K562 (cell line): ENCODE measurements at regions not wholly inside any gene's neighbourhood (a gene's known extent, or its start where the extent isn't known, plus 50 kb on each side); places are given as distances from the start of the nearest gene placed in this dataset.

Source experiments
- ATAC-seq: fragments of 200-7000 bp; cut with Tn5 transposase; 3 replicates; pipeline ENCODE4 v1.9.1; 2020; ENCODE audit warnings: moderate library complexity
- BruUV-seq: library from RNA; stranded (reverse); fragments of 400-500 nt; replicated peaks from 2 replicates; lab custom pipeline; 2021; lab: Mats Ljungman, UMichigan
- CTCF ChIA-PET: fragments of 300-600 bp; formaldehyde crosslinking; extraction: SDS; loops from one replicate; lab custom pipeline; 2021; ENCODE audit warnings: low intra/inter-chr PET ratio; lab: Yijun Ruan, JAX
- POLR2A ChIA-PET: fragments of 300-600, 350-650 bp; sonication (Branson Sonifier 250); formaldehyde crosslinking; extraction: SDS; loops from one replicate; lab custom pipeline; 2021; ENCODE audit warnings: antibody characterized with exemption, inconsistent platforms; lab: Yijun Ruan, JAX
- DNase-seq, 4 experiments: peaks; one replicate each; pipeline versions ENCODE4 v3.0.0 to v3.0.0-alpha.2; 2011 to 2018; ENCODE audit warnings: low spot score in 3 of 4, mixed read lengths in 3 of 4; ENCODE audit errors: extremely low read depth in 1 of 4
- FAIRE-seq: peaks from 2 replicates; lab custom pipeline; 2011; peaks lifted over from hg19 to GRCh38; lab: Jason Lieb, UNC
- H2AFZ ChIP-seq: 2 replicates; pipeline ENCODE4 v1.6.0; 2011; ENCODE audit warnings: low read depth, low read length, control low read depth, inconsistent platforms
- H3K27ac ChIP-seq: fragments of 200-600 bp; 3 replicates; pipeline ENCODE4 v1.8.0; 2011; ENCODE audit warnings: low read depth, mild to moderate bottlenecking, control low read depth, inconsistent platforms, low read length, moderate library complexity, mixed read lengths; ENCODE audit errors: extremely low read depth
- H3K27me3 ChIP-seq, 2 experiments: fragments of 300-600 bp in 1 of 2; 2 replicates in 1 of 2; 3 replicates in 1 of 2; pipeline versions ENCODE4 v1.6.0 to v1.8.0; 2011; ENCODE audit warnings: inconsistent platforms in 2 of 2, low read length in 2 of 2, mild to moderate bottlenecking in 1 of 2, mixed read lengths in 1 of 2, moderate library complexity in 1 of 2; ENCODE audit not compliant: control insufficient read depth in 2 of 2, insufficient read depth in 2 of 2
- H3K36me3 ChIP-seq: fragments of 300-600 bp; 3 replicates; pipeline ENCODE4 v1.8.0; 2011; ENCODE audit warnings: mild to moderate bottlenecking, low read length, inconsistent platforms; ENCODE audit not compliant: control insufficient read depth, insufficient read depth
- H3K4me1 ChIP-seq, 2 experiments: fragments of 200-600 bp in 1 of 2; replicated peaks in 1 of 2; 2 replicates in 1 of 2; 3 replicates in 1 of 2; pipeline versions ENCODE4 v1.5.1 to v1.8.0; 2011; ENCODE audit warnings: inconsistent platforms in 2 of 2, low read length in 2 of 2, mild to moderate bottlenecking in 1 of 2, mixed read lengths in 1 of 2, moderate library complexity in 1 of 2; ENCODE audit not compliant: control insufficient read depth in 2 of 2, insufficient read depth in 2 of 2
- H3K4me2 ChIP-seq: 2 replicates; pipeline ENCODE4 v1.6.1; 2011; ENCODE audit warnings: low read length, control low read depth, inconsistent platforms, mixed read lengths; ENCODE audit not compliant: insufficient read depth
- H3K4me3 ChIP-seq: fragments of 200-600 bp; sonication (generic), shearing (Covaris generic); 2 replicates; pipeline ENCODE4 v1.5.1; 2016; ENCODE audit warnings: control low read depth, inconsistent platforms
- H3K79me2 ChIP-seq: fragments of 200-600 bp; 3 replicates; pipeline ENCODE4 v1.8.0; 2011; ENCODE audit warnings: low read length, inconsistent platforms; ENCODE audit not compliant: control insufficient read depth, insufficient read depth
- H3K9ac ChIP-seq, 2 experiments: 2 replicates each; pipeline versions ENCODE4 v1.6.0 to v1.6.1; 2011; ENCODE audit warnings: low read depth in 2 of 2, low read length in 2 of 2, control low read depth in 1 of 2, inconsistent platforms in 1 of 2, mild to moderate bottlenecking in 1 of 2, mixed read lengths in 1 of 2; ENCODE audit not compliant: insufficient read depth in 1 of 2
- H3K9me1 ChIP-seq: one replicate; pipeline ENCODE4 v1.6.0; 2011; ENCODE audit warnings: inconsistent platforms, mild to moderate bottlenecking, low read length, moderate library complexity; ENCODE audit not compliant: control insufficient read depth, insufficient read depth
- H3K9me3 ChIP-seq: replicated peaks from 2 replicates; pipeline ENCODE4 v1.5.1; 2011; ENCODE audit warnings: low read depth, low read length, inconsistent platforms; ENCODE audit not compliant: control insufficient read depth, insufficient read depth
- H4K20me1 ChIP-seq: replicated peaks from 2 replicates; pipeline ENCODE4 v1.6.1; 2011; ENCODE audit warnings: low read length, inconsistent platforms, mixed read lengths; ENCODE audit not compliant: control insufficient read depth, insufficient read depth
- CEBPG ChIP-seq, 3 experiments: fragments of 200-800 bp in 1 of 3; sonication (Bioruptor generic) in 1 of 3; sonication (generic) in 1 of 3; formaldehyde crosslinking in 1 of 3; IDR thresholded peaks in 2 of 3; conservative IDR thresholded peaks in 1 of 3; 2 replicates each; pipeline versions ENCODE4 v1.6.1 to v1.8.0; 2016 to 2022; ENCODE audit warnings: missing compliant biosample characterization in 2 of 3, missing genetic modification characterization in 2 of 3, mild to moderate bottlenecking in 1 of 3, missing genetic modification reagents in 1 of 3
- DDX20 ChIP-seq: fragments of 450-650 bp; IDR thresholded peaks from 2 replicates; pipeline ENCODE4 v1.6.1; 2016; ENCODE audit warnings: missing genetic modification characterization, low read depth, mild to moderate bottlenecking, missing compliant biosample characterization, moderate library complexity
- EWSR1 ChIP-seq: fragments of 450-650 bp; IDR thresholded peaks from 2 replicates; pipeline ENCODE4 v1.6.1; 2018; ENCODE audit warnings: borderline replicate concordance, mild to moderate bottlenecking, low read depth, moderate library complexity; ENCODE audit not compliant: partially characterized antibody
- GATAD2B ChIP-seq: fragments of 450-650 bp; IDR thresholded peaks from 2 replicates; pipeline ENCODE4 v1.6.1; 2017; ENCODE audit warnings: mild to moderate bottlenecking, borderline replicate concordance
- POLR2AphosphoS5 ChIP-seq: IDR thresholded peaks from 2 replicates; pipeline ENCODE4 v1.6.1; 2011; ENCODE audit warnings: mild to moderate bottlenecking, low read depth, low read length, moderate library complexity; ENCODE audit not compliant: control insufficient read depth, insufficient read depth
- PYGO2 ChIP-seq: fragments of 450-650 bp; IDR thresholded peaks from 2 replicates; pipeline ENCODE4 v1.6.1; 2016; ENCODE audit warnings: mild to moderate bottlenecking, missing genetic modification characterization, moderate library complexity, missing compliant biosample characterization
- SRSF9 ChIP-seq: fragments of 200-400 bp; formaldehyde crosslinking; IDR thresholded peaks from 2 replicates; pipeline ENCODE4 v1.6.1; 2017; ENCODE audit warnings: low read depth, low read length, borderline replicate concordance
- ZNF197 ChIP-seq: fragments of 200-800 bp; sonication (Bioruptor generic); IDR thresholded peaks from 2 replicates; pipeline ENCODE4 v1.6.1; 2016; ENCODE audit warnings: low read depth, missing genetic modification characterization, missing compliant biosample characterization
- ZNF584 ChIP-seq: fragments of 200-800 bp; sonication (Bioruptor generic); IDR thresholded peaks from 2 replicates; pipeline ENCODE4 v1.6.1; 2016; ENCODE audit warnings: low read depth, mild to moderate bottlenecking, missing genetic modification characterization, missing compliant biosample characterization
- ZNF644 ChIP-seq: fragments of 200-800 bp; sonication (Bioruptor generic); IDR thresholded peaks from 2 replicates; pipeline ENCODE4 v1.6.1; 2016; ENCODE audit warnings: low read depth, missing genetic modification characterization, missing compliant biosample characterization
- WGBS: fragments of 100-300 bp; shearing (Covaris generic); methylation state at CpG from one replicate; pipeline ENCODE4 v1.1.6; 2016; ENCODE audit warnings: low coverage, mixed read lengths; ENCODE audit not compliant: insufficient coverage; ENCODE audit errors: missing lambda C conversion rate; 5-methylcytosine and 5-hydroxymethylcytosine counted together
- in situ Hi-C: fragments of 300-500 bp; cut with MboI; formaldehyde crosslinking; loops from 4 replicates; pipeline ENCODE4 v1.15.0; 2018; ENCODE audit warnings: inconsistent platforms, mixed read lengths
- intact Hi-C: fragments of 100-400 bp; cut with micrococcal nuclease; formaldehyde crosslinking; loops from 2 replicates; pipeline ENCODE4 v1.14.2; 2022
- TF ChIP-seq, protein P1 (sequence below): fragments of 450-650 bp; formaldehyde crosslinking; IDR thresholded peaks from 2 replicates; pipeline ENCODE4 v1.4.0; 2020; ENCODE audit warnings: mild to moderate bottlenecking, moderate library complexity
- TF ChIP-seq, protein P2 (sequence below): fragments of 450-650 bp; IDR thresholded peaks from 2 replicates; pipeline ENCODE4 v1.6.1; 2016; ENCODE audit warnings: low read depth

DNA sequence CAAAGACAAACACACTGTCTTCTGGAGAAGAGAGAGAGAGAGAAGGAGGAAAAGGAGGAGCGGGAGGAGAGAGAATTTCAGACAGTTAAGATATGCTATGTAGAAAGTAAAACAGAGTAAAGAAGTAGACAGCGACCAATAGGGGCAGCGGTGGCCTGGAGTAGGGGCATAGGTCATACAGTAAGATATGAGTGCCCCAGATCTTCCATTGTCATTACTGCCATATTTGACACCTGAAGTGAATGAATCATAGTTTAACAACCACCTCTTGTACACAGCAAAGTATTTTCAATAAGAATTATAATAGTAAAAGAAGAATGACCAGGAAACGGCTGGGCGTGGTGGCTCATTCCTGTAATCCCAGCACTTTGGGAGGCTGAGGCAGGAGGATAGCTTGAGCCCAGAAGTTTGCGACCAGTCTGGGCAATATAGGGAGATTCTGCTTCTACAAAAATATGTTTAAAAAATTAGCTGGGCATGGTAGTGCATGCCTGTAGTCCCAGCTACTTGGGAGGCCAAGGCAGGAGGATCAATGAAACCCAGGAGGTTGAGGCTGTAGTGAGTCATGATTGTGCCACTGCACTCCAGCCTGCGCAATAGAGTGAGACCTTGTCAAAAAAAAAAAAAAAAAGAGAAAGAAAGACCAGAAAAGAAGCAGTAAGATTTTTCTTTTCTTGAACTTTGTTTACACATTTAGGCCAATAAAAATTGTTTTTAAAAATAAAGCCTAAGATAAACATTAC, 77.0 kb upstream of the GPR158 start:
- ChIA-PET POLR2A (no interaction called here), CTCF (no interaction called here)
- in situ Hi-C loops: no loop called here
- H4K20me1 ChIP-seq: no peaks in the 10 kb centered on the region
- H3K27ac ChIP-seq: no peak overlapping the region
- no peaks in the 10 kb centered on the region for H3K9me1 ChIP-seq
- WGBS: 47% methylated on average over 6 of the region's 7 CpGs
- ATAC-seq (no peak), FAIRE-seq (no peak), DNase-seq (no peak)
- no peaks in the 10 kb centered on the region for H3K79me2 ChIP-seq
- H3K9me3 ChIP-seq: peaks cover 4% of the 10 kb centered on the region
- BruUV-seq: no TSS peak
- no peak overlapping the region for H3K4me2 ChIP-seq
- intact Hi-C loops: no loop called here
- no peak overlapping the region for H3K4me3 ChIP-seq
- no peaks in the 10 kb centered on the region for H3K36me3 ChIP-seq
- H3K4me1 ChIP-seq: peaks cover under 1 to 12% of the 10 kb centered on the region in 2 experiments; a peak in 3 of 5 replicates
- H3K9ac ChIP-seq: no peak overlapping the region
- no peaks in the 10 kb centered on the region for H3K27me3 ChIP-seq
- H2AFZ ChIP-seq: no peak overlapping the region
- TF ChIP-seq EWSR1 (no peak), POLR2AphosphoS5 (no peak), GATAD2B (no peak), SRSF9 (no peak), ZNF197 (no peak), CEBPG (CRISPR knock-in tag; IDR thresholded peaks at IDR 0.05) (no peak), CEBPG (tag; conservative IDR thresholded peaks at IDR 0.05 in 1 of 2, IDR thresholded peaks at IDR 0.05 in 1 of 2) (no peak), PYGO2 (tag) (no peak), DDX20 (no peak), ZNF584 (CRISPR knock-in tag) (no peak), ZNF644 (tag) (no peak)
- TF ChIP-seq, protein P1, sequence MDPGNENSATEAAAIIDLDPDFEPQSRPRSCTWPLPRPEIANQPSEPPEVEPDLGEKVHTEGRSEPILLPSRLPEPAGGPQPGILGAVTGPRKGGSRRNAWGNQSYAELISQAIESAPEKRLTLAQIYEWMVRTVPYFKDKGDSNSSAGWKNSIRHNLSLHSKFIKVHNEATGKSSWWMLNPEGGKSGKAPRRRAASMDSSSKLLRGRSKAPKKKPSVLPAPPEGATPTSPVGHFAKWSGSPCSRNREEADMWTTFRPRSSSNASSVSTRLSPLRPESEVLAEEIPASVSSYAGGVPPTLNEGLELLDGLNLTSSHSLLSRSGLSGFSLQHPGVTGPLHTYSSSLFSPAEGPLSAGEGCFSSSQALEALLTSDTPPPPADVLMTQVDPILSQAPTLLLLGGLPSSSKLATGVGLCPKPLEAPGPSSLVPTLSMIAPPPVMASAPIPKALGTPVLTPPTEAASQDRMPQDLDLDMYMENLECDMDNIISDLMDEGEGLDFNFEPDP: no peak
- TF ChIP-seq, protein P2, sequence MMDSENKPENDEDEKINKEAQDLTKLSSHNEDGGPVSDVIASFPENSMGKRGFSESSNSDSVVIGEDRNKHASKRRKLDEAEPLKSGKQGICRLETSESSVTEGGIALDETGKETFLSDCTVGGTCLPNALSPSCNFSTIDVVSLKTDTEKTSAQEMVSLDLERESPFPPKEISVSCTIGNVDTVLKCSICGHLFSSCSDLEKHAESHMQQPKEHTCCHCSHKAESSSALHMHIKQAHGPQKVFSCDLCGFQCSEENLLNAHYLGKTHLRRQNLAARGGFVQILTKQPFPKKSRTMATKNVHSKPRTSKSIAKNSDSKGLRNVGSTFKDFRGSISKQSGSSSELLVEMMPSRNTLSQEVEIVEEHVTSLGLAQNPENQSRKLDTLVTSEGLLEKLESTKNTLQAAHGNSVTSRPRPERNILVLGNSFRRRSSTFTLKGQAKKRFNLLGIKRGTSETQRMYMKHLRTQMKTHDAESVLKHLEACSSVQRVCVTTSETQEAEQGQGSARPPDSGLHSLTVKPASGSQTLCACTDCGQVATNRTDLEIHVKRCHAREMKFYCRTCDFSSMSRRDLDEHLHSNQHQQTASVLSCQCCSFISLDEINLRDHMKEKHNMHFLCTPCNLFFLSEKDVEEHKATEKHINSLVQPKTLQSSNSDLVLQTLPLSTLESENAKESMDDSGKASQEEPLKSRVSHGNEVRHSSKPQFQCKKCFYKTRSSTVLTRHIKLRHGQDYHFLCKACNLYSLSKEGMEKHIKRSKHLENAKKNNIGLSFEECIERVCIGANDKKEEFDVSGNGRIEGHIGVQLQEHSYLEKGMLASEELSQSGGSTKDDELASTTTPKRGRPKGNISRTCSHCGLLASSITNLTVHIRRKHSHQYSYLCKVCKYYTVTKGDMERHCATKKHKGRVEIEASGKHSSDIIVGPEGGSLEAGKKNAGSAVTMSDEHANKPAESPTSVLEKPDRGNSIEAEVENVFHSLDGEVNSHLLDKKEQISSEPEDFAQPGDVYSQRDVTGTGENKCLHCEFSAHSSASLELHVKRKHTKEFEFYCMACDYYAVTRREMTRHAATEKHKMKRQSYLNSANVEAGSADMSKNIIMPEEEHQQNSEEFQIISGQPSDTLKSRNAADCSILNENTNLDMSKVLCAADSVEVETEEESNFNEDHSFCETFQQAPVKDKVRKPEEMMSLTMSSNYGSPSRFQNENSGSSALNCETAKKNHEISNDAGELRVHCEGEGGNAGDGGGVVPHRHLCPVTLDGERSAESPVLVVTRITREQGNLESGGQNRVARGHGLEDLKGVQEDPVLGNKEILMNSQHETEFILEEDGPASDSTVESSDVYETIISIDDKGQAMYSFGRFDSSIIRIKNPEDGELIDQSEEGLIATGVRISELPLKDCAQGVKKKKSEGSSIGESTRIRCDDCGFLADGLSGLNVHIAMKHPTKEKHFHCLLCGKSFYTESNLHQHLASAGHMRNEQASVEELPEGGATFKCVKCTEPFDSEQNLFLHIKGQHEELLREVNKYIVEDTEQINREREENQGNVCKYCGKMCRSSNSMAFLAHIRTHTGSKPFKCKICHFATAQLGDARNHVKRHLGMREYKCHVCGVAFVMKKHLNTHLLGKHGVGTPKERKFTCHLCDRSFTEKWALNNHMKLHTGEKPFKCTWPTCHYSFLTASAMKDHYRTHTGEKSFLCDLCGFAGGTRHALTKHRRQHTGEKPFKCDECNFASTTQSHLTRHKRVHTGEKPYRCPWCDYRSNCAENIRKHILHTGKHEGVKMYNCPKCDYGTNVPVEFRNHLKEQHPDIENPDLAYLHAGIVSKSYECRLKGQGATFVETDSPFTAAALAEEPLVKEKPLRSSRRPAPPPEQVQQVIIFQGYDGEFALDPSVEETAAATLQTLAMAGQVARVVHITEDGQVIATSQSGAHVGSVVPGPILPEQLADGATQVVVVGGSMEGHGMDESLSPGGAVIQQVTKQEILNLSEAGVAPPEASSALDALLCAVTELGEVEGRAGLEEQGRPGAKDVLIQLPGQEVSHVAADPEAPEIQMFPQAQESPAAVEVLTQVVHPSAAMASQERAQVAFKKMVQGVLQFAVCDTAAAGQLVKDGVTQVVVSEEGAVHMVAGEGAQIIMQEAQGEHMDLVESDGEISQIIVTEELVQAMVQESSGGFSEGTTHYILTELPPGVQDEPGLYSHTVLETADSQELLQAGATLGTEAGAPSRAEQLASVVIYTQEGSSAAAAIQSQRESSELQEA: no peak
